ENCODE measurements at regions not wholly inside any gene's neighbourhood (a gene's known extent, or its start where the extent isn't known, plus 50 kb on each side); places are given as distances from the start of the nearest gene placed in this dataset.

DNA sequence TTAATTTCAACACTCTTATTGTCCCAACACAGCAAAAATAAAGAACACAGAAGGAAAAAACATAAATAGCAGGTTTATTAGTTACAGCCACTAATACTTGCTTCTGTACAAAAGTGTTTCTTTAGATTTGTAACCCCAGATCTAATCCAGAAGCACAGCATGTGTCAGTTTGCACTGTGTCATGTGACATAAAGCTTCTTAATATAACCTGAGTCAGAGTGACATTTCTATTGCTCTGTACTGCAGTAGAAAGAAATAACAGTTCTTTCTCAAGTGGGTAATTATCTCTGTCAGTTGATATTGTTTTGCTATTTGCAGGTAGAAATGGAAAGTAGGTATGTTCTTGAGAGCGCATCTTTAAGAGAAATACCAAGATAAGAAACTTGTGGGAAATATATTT, 422.5 kb downstream of the ZIC3 start:
- TF ChIP-seq, protein P1, sequence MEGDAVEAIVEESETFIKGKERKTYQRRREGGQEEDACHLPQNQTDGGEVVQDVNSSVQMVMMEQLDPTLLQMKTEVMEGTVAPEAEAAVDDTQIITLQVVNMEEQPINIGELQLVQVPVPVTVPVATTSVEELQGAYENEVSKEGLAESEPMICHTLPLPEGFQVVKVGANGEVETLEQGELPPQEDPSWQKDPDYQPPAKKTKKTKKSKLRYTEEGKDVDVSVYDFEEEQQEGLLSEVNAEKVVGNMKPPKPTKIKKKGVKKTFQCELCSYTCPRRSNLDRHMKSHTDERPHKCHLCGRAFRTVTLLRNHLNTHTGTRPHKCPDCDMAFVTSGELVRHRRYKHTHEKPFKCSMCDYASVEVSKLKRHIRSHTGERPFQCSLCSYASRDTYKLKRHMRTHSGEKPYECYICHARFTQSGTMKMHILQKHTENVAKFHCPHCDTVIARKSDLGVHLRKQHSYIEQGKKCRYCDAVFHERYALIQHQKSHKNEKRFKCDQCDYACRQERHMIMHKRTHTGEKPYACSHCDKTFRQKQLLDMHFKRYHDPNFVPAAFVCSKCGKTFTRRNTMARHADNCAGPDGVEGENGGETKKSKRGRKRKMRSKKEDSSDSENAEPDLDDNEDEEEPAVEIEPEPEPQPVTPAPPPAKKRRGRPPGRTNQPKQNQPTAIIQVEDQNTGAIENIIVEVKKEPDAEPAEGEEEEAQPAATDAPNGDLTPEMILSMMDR (IDR thresholded peaks at IDR 0.05), result no peak
- no peak for TF ChIP-seq POLR2A (IDR thresholded peaks at IDR 0.05)

Measured in lower leg skin (tissue), 3 donors.